ENCODE measurements at regions not wholly inside any gene's neighbourhood (a gene's known extent, or its start where the extent isn't known, plus 50 kb on each side); places are given as distances from the start of the nearest gene placed in this dataset.

DNA sequence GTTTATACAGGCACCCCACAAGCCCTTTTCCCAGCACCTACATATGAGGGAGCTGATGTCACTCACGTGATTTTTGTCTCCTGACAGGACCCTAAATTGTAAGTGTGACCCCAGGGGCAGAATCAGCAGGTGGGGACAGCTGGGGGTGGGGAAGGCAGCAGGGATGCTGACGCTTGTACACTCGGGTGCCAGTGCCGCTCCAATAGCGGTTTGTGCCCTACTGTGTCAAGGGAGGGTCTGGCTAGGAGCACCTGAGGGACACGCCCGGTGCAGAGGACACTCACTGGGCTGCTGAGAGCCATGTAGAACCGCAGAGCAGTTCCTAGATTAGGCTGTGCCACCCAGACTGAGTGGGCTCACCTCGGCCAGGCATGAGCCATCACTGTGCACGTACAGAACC is 81.3 kb downstream of the SCGB2B2 start:
- WGBS, 5 donors, result 68 to 84% (median 74%) methylated on average over 8 to 10 of the region's 10 CpGs
- Histone ChIP-seq H3K27ac (no peak overlapping the region), H3K9me3 (peaks cover 0 to 4% (median 0%) of the 10 kb centered on the region in 4 donors), H3K4me1 (peaks cover 0 to 22% (median 5%) of the 10 kb centered on the region in 4 donors), H3K36me3 (no peaks in the 10 kb centered on the region), H3K4me3 (no peak overlapping the region), H3K27me3 (no peaks in the 10 kb centered on the region)
- no peak for DNase-seq
- no peak for TF ChIP-seq POLR2AphosphoS5 (IDR thresholded peaks at IDR 0.05)
- TF ChIP-seq, protein P1, sequence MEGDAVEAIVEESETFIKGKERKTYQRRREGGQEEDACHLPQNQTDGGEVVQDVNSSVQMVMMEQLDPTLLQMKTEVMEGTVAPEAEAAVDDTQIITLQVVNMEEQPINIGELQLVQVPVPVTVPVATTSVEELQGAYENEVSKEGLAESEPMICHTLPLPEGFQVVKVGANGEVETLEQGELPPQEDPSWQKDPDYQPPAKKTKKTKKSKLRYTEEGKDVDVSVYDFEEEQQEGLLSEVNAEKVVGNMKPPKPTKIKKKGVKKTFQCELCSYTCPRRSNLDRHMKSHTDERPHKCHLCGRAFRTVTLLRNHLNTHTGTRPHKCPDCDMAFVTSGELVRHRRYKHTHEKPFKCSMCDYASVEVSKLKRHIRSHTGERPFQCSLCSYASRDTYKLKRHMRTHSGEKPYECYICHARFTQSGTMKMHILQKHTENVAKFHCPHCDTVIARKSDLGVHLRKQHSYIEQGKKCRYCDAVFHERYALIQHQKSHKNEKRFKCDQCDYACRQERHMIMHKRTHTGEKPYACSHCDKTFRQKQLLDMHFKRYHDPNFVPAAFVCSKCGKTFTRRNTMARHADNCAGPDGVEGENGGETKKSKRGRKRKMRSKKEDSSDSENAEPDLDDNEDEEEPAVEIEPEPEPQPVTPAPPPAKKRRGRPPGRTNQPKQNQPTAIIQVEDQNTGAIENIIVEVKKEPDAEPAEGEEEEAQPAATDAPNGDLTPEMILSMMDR (IDR thresholded peaks at IDR 0.05), result no peak
- no peak for TF ChIP-seq POLR2A (IDR thresholded peaks at IDR 0.05)
- TF ChIP-seq EP300 (IDR thresholded peaks at IDR 0.05), result no peak
- intact Hi-C loops (cut with DNase I; ENCODE audit: low total_unique reads), result no loop called here

DNA sequence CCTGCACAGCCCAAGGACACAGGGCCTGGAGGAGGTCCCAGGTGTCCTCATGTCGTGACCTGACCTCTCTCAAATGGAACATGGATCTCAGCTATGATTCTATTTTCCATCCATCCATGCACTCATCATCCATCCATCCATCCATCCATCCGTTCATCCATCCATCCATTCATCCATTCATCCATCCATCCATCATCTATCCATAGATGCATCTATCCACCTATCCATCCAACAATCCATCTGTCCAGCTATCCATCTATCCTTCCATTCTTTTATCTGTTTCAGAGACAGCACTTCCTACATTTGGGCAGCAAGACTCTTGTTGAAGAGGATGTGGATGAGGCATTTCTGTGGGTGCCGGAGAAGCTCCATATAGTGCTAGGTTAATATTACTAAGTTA is 86.7 kb downstream of the SCGB2B2 start:
- 89 to 97% (median 93%) methylated on average over 3 of the region's 3 CpGs for WGBS, 5 donors
- intact Hi-C loops (cut with DNase I; ENCODE audit: low total_unique reads), result no loop called here

DNA sequence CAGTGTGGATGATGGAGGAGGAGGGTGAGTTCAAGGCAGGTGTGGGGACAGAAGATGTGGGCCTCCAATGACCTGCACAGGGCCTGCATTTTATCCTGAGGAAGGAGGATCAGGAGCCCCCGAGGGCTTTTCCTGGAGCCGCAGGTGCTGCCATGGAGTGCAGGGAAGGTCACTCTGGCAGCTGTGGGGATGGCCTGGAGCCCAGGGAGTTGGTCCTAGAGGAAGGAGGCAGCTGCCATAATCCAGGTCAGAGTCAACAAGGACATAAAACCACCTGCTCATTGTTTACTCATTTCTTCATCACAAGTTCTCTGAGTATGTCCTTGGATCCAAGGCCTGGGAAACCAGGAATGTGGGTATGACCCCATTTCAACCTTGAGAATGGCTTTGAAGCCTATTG is 87.2 kb downstream of the SCGB2B2 start:
- Histone ChIP-seq H3K4me3 (no peak overlapping the region), H3K9me3 (peaks cover 3 to 19% (median 6%) of the 10 kb centered on the region in 4 donors), H3K36me3 (no peaks in the 10 kb centered on the region), H3K27ac (no peak overlapping the region), H3K27me3 (no peaks in the 10 kb centered on the region), H3K4me1 (peaks cover 0 to 7% (median 0%) of the 10 kb centered on the region in 4 donors)
- TF ChIP-seq, protein P1 (IDR thresholded peaks at IDR 0.05), result no peak
- TF ChIP-seq POLR2A (IDR thresholded peaks at IDR 0.05) (no peak), EP300 (IDR thresholded peaks at IDR 0.05) (no peak), POLR2AphosphoS5 (IDR thresholded peaks at IDR 0.05) (no peak)
- 63 to 86% (median 74%) methylated on average over 2 of the region's 2 CpGs for WGBS, 5 donors
- intact Hi-C loops (cut with DNase I; ENCODE audit: low total_unique reads), result no loop called here
- no peak for DNase-seq

More for the DNA sequence above, 86.7 kb downstream of the SCGB2B2 start:
- no peak overlapping the region for H3K4me3 ChIP-seq
- DNase-seq, result no peak
- no peaks in the 10 kb centered on the region for H3K36me3 ChIP-seq
- H3K27me3 ChIP-seq, result no peaks in the 10 kb centered on the region
- no peak overlapping the region for H3K27ac ChIP-seq
- H3K9me3 ChIP-seq, result peaks cover 3 to 19% (median 6%) of the 10 kb centered on the region in 4 donors
- peaks cover 0 to 12% (median 2%) of the 10 kb centered on the region in 4 donors for H3K4me1 ChIP-seq
- TF ChIP-seq, protein P1 (IDR thresholded peaks at IDR 0.05), result no peak
- TF ChIP-seq POLR2A (IDR thresholded peaks at IDR 0.05) (no peak), POLR2AphosphoS5 (IDR thresholded peaks at IDR 0.05) (no peak)

DNA sequence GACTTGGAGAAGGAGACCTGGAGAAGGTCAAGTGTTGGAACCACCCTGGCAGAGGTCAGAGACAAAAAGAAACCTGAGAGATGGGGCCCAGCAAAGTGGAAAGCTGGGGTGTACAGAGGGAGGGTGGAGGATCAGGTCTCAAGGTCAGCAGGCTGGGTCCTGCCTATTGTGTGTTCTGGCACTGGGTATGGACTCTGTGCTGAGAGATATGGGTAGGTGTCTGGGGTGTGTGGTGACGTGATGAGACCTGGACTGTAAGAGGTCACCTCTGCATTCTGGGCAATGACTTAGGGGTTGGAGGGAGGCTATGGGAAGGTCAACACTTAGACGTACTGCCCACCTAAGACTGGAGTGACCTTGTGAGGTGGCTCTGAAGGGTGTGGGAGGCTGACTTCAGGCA is 88.1 kb downstream of the SCGB2B2 start:
- WGBS, 5 donors, result 72 to 89% (median 81%) methylated on average over 2 of the region's 2 CpGs
- H3K9me3 ChIP-seq, result peaks cover 3 to 24% (median 9%) of the 10 kb centered on the region in 4 donors

More for the DNA sequence above, 88.1 kb downstream of the SCGB2B2 start:
- H3K27me3 ChIP-seq, result no peaks in the 10 kb centered on the region
- TF ChIP-seq, protein P1 (IDR thresholded peaks at IDR 0.05), result no peak
- TF ChIP-seq POLR2AphosphoS5 (IDR thresholded peaks at IDR 0.05), result no peak
- no peak for TF ChIP-seq POLR2A (IDR thresholded peaks at IDR 0.05)
- TF ChIP-seq EP300 (IDR thresholded peaks at IDR 0.05), result no peak
- intact Hi-C loops (cut with DNase I; ENCODE audit: low total_unique reads), result no loop called here
- H3K27ac ChIP-seq, result no peak overlapping the region
- no peaks in the 10 kb centered on the region for H3K36me3 ChIP-seq
- H3K4me1 ChIP-seq, result no peaks in the 10 kb centered on the region
- DNase-seq, result no peak
- no peak overlapping the region for H3K4me3 ChIP-seq

All from stomach (tissue), 8 donors.